K562 (cell line): ENCODE measurements at regions not wholly inside any gene's neighbourhood (a gene's known extent, or its start where the extent isn't known, plus 50 kb on each side); places are given as distances from the start of the nearest gene placed in this dataset.

Source experiments
- ATAC-seq: fragments of 200-7000 bp; cut with Tn5 transposase; 3 replicates; pipeline ENCODE4 v1.9.1; 2020; ENCODE audit warnings: moderate library complexity
- BruUV-seq: library from RNA; stranded (reverse); fragments of 400-500 nt; replicated peaks from 2 replicates; lab custom pipeline; 2021; lab: Mats Ljungman, UMichigan
- CTCF ChIA-PET: fragments of 300-600 bp; formaldehyde crosslinking; extraction: SDS; loops from one replicate; lab custom pipeline; 2021; ENCODE audit warnings: low intra/inter-chr PET ratio; lab: Yijun Ruan, JAX
- POLR2A ChIA-PET: fragments of 300-600, 350-650 bp; sonication (Branson Sonifier 250); formaldehyde crosslinking; extraction: SDS; loops from one replicate; lab custom pipeline; 2021; ENCODE audit warnings: antibody characterized with exemption, inconsistent platforms; lab: Yijun Ruan, JAX
- DNase-seq, 4 experiments: peaks; one replicate each; pipeline versions ENCODE4 v3.0.0 to v3.0.0-alpha.2; 2011 to 2018; ENCODE audit warnings: low spot score in 3 of 4, mixed read lengths in 3 of 4; ENCODE audit errors: extremely low read depth in 1 of 4
- FAIRE-seq: peaks from 2 replicates; lab custom pipeline; 2011; peaks lifted over from hg19 to GRCh38; lab: Jason Lieb, UNC
- H2AFZ ChIP-seq: 2 replicates; pipeline ENCODE4 v1.6.0; 2011; ENCODE audit warnings: low read depth, low read length, control low read depth, inconsistent platforms
- H3K27ac ChIP-seq: fragments of 200-600 bp; 3 replicates; pipeline ENCODE4 v1.8.0; 2011; ENCODE audit warnings: low read depth, mild to moderate bottlenecking, control low read depth, inconsistent platforms, low read length, moderate library complexity, mixed read lengths; ENCODE audit errors: extremely low read depth
- H3K27me3 ChIP-seq, 2 experiments: fragments of 300-600 bp in 1 of 2; 2 replicates in 1 of 2; 3 replicates in 1 of 2; pipeline versions ENCODE4 v1.6.0 to v1.8.0; 2011; ENCODE audit warnings: inconsistent platforms in 2 of 2, low read length in 2 of 2, mild to moderate bottlenecking in 1 of 2, mixed read lengths in 1 of 2, moderate library complexity in 1 of 2; ENCODE audit not compliant: control insufficient read depth in 2 of 2, insufficient read depth in 2 of 2
- H3K36me3 ChIP-seq: fragments of 300-600 bp; 3 replicates; pipeline ENCODE4 v1.8.0; 2011; ENCODE audit warnings: mild to moderate bottlenecking, low read length, inconsistent platforms; ENCODE audit not compliant: control insufficient read depth, insufficient read depth
- H3K4me1 ChIP-seq, 2 experiments: fragments of 200-600 bp in 1 of 2; replicated peaks in 1 of 2; 2 replicates in 1 of 2; 3 replicates in 1 of 2; pipeline versions ENCODE4 v1.5.1 to v1.8.0; 2011; ENCODE audit warnings: inconsistent platforms in 2 of 2, low read length in 2 of 2, mild to moderate bottlenecking in 1 of 2, mixed read lengths in 1 of 2, moderate library complexity in 1 of 2; ENCODE audit not compliant: control insufficient read depth in 2 of 2, insufficient read depth in 2 of 2
- H3K4me2 ChIP-seq: 2 replicates; pipeline ENCODE4 v1.6.1; 2011; ENCODE audit warnings: low read length, control low read depth, inconsistent platforms, mixed read lengths; ENCODE audit not compliant: insufficient read depth
- H3K4me3 ChIP-seq: fragments of 200-600 bp; sonication (generic), shearing (Covaris generic); 2 replicates; pipeline ENCODE4 v1.5.1; 2016; ENCODE audit warnings: control low read depth, inconsistent platforms
- H3K79me2 ChIP-seq: fragments of 200-600 bp; 3 replicates; pipeline ENCODE4 v1.8.0; 2011; ENCODE audit warnings: low read length, inconsistent platforms; ENCODE audit not compliant: control insufficient read depth, insufficient read depth
- H3K9ac ChIP-seq, 2 experiments: 2 replicates each; pipeline versions ENCODE4 v1.6.0 to v1.6.1; 2011; ENCODE audit warnings: low read depth in 2 of 2, low read length in 2 of 2, control low read depth in 1 of 2, inconsistent platforms in 1 of 2, mild to moderate bottlenecking in 1 of 2, mixed read lengths in 1 of 2; ENCODE audit not compliant: insufficient read depth in 1 of 2
- H3K9me1 ChIP-seq: one replicate; pipeline ENCODE4 v1.6.0; 2011; ENCODE audit warnings: inconsistent platforms, mild to moderate bottlenecking, low read length, moderate library complexity; ENCODE audit not compliant: control insufficient read depth, insufficient read depth
- H3K9me3 ChIP-seq: replicated peaks from 2 replicates; pipeline ENCODE4 v1.5.1; 2011; ENCODE audit warnings: low read depth, low read length, inconsistent platforms; ENCODE audit not compliant: control insufficient read depth, insufficient read depth
- H4K20me1 ChIP-seq: replicated peaks from 2 replicates; pipeline ENCODE4 v1.6.1; 2011; ENCODE audit warnings: low read length, inconsistent platforms, mixed read lengths; ENCODE audit not compliant: control insufficient read depth, insufficient read depth
- MYBL2 ChIP-seq, 2 experiments: fragments of 450-650 bp in 1 of 2; sonication (generic) in 1 of 2; formaldehyde crosslinking in 1 of 2; IDR thresholded peaks; 2 replicates each; pipeline versions ENCODE4 v1.6.1 to v1.8.1; 2017 to 2022; ENCODE audit warnings: borderline replicate concordance in 1 of 2, inconsistent platforms in 1 of 2, low read depth in 1 of 2, mild to moderate bottlenecking in 1 of 2, missing genetic modification reagents in 1 of 2, moderate library complexity in 1 of 2
- RFX1 ChIP-seq: fragments of 450-650 bp; IDR thresholded peaks from 2 replicates; pipeline ENCODE4 v1.6.1; 2016; ENCODE audit warnings: mild to moderate bottlenecking, moderate library complexity
- in situ Hi-C: fragments of 300-500 bp; cut with MboI; formaldehyde crosslinking; loops from 4 replicates; pipeline ENCODE4 v1.15.0; 2018; ENCODE audit warnings: inconsistent platforms, mixed read lengths
- intact Hi-C: fragments of 100-400 bp; cut with micrococcal nuclease; formaldehyde crosslinking; loops from 2 replicates; pipeline ENCODE4 v1.14.2; 2022
- TF ChIP-seq, protein P1 (sequence below): sonication (generic); formaldehyde crosslinking; IDR thresholded peaks from 2 replicates; pipeline ENCODE4 v1.8.1; 2023; ENCODE audit warnings: mild to moderate bottlenecking, missing genetic modification reagents
- TF ChIP-seq, protein P2 (sequence below): sonication (generic); formaldehyde crosslinking; IDR thresholded peaks from 2 replicates; pipeline ENCODE4 v1.8.1; 2022; ENCODE audit warnings: missing genetic modification reagents
- TF ChIP-seq, protein P3 (sequence below): IDR thresholded peaks from 3 replicates; pipeline ENCODE4 v1.6.1; 2011; ENCODE audit warnings: borderline replicate concordance, mild to moderate bottlenecking, moderate library complexity; ENCODE audit not compliant: insufficient read length; ENCODE audit errors: extremely low read depth
- TF ChIP-seq, protein P4 (sequence below): conservative IDR thresholded peaks from 2 replicates; pipeline ENCODE4 v1.6.1; 2011; ENCODE audit warnings: low read depth, mild to moderate bottlenecking, low read length; ENCODE audit not compliant: control insufficient read depth

DNA sequence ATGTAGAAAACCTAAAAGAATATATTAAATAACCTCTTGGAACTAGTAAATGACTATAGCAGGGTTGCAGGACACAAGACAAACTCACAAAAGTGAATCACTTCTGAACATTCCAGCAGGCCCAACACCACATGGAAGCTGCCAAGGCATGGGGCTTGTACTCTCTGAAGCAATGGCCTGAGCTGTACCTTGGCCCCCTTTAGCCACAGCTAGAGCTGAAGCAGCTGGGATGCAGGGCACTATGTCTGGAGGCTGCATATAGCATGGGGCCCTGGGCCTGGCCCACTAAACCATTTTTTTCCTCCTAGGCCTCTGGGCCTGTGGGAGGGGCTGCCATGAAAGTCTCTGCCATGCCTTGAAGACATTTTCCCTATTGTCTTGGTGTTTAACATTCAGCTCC, 1067.3 kb downstream of the LRFN5 start:
- POLR2A ChIA-PET = no interaction called here
- no TSS peak for BruUV-seq
- intact Hi-C loops = no loop called here
- DNase-seq (no peak), FAIRE-seq (no peak)
- H4K20me1 ChIP-seq = no peaks in the 10 kb centered on the region
- H3K9me1 ChIP-seq = no peaks in the 10 kb centered on the region
- CTCF ChIA-PET = no interaction called here
- no peaks in the 10 kb centered on the region for H3K9me3 ChIP-seq
- no peak overlapping the region for H2AFZ ChIP-seq
- H3K27me3 ChIP-seq = no peaks in the 10 kb centered on the region
- H3K9ac ChIP-seq = no peak overlapping the region
- TF ChIP-seq RFX1 (no peak), MYBL2 (IDR thresholded peaks at IDR 0.05; ENCODE audit: low read depth) (no peak), MYBL2 (CRISPR knock-in tag; IDR thresholded peaks at IDR 0.05; ENCODE audit: borderline replicate concordance) (no peak)
- TF ChIP-seq, protein P1, sequence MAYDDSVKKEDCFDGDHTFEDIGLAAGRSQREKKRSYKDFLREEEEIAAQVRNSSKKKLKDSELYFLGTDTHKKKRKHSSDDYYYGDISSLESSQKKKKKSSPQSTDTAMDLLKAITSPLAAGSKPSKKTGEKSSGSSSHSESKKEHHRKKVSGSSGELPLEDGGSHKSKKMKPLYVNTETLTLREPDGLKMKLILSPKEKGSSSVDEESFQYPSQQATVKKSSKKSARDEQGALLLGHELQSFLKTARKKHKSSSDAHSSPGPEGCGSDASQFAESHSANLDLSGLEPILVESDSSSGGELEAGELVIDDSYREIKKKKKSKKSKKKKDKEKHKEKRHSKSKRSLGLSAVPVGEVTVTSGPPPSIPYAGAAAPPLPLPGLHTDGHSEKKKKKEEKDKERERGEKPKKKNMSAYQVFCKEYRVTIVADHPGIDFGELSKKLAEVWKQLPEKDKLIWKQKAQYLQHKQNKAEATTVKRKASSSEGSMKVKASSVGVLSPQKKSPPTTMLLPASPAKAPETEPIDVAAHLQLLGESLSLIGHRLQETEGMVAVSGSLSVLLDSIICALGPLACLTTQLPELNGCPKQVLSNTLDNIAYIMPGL = no peak
- TF ChIP-seq, protein P2, sequence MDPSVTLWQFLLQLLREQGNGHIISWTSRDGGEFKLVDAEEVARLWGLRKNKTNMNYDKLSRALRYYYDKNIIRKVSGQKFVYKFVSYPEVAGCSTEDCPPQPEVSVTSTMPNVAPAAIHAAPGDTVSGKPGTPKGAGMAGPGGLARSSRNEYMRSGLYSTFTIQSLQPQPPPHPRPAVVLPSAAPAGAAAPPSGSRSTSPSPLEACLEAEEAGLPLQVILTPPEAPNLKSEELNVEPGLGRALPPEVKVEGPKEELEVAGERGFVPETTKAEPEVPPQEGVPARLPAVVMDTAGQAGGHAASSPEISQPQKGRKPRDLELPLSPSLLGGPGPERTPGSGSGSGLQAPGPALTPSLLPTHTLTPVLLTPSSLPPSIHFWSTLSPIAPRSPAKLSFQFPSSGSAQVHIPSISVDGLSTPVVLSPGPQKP (CRISPR knock-in tag) = no peak
- TF ChIP-seq, protein P3, sequence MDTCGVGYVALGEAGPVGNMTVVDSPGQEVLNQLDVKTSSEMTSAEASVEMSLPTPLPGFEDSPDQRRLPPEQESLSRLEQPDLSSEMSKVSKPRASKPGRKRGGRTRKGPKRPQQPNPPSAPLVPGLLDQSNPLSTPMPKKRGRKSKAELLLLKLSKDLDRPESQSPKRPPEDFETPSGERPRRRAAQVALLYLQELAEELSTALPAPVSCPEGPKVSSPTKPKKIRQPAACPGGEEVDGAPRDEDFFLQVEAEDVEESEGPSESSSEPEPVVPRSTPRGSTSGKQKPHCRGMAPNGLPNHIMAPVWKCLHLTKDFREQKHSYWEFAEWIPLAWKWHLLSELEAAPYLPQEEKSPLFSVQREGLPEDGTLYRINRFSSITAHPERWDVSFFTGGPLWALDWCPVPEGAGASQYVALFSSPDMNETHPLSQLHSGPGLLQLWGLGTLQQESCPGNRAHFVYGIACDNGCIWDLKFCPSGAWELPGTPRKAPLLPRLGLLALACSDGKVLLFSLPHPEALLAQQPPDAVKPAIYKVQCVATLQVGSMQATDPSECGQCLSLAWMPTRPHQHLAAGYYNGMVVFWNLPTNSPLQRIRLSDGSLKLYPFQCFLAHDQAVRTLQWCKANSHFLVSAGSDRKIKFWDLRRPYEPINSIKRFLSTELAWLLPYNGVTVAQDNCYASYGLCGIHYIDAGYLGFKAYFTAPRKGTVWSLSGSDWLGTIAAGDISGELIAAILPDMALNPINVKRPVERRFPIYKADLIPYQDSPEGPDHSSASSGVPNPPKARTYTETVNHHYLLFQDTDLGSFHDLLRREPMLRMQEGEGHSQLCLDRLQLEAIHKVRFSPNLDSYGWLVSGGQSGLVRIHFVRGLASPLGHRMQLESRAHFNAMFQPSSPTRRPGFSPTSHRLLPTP = no peak
- TF ChIP-seq, protein P4, sequence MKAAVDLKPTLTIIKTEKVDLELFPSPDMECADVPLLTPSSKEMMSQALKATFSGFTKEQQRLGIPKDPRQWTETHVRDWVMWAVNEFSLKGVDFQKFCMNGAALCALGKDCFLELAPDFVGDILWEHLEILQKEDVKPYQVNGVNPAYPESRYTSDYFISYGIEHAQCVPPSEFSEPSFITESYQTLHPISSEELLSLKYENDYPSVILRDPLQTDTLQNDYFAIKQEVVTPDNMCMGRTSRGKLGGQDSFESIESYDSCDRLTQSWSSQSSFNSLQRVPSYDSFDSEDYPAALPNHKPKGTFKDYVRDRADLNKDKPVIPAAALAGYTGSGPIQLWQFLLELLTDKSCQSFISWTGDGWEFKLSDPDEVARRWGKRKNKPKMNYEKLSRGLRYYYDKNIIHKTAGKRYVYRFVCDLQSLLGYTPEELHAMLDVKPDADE = no peak
- TF ChIP-seq, all 486 proteins: peak for 0
- in situ Hi-C loops = no loop called here
- Histone ChIP-seq H3K36me3 (no peaks in the 10 kb centered on the region), H3K27ac (no peak overlapping the region), H3K4me1 (no peaks in the 10 kb centered on the region), H3K79me2 (no peaks in the 10 kb centered on the region), H3K4me3 (no peak overlapping the region), H3K4me2 (no peak overlapping the region)
- no peak for ATAC-seq
